ENCODE measurements at regions not wholly inside any gene's neighbourhood (a gene's known extent, or its start where the extent isn't known, plus 50 kb on each side); places are given as distances from the start of the nearest gene placed in this dataset.

GRCh38 chr12:93170928-93171327 is 206.8 kb upstream of the NUDT4 start:
- TF ChIP-seq CTCF (IDR thresholded peaks at IDR 0.05; ENCODE audit: low read depth, low read length, poor library complexity, severe bottlenecking) (no peak), EZH2phosphoT487 (IDR thresholded peaks at IDR 0.05; ENCODE audit: borderline replicate concordance, low read length) (no peak)

All from DOHH2 (cell line).